SHP77 treated with DMSO at 0.1 percent for 48 hours (cell line): ENCODE measurements at regions not wholly inside any gene's neighbourhood (a gene's known extent, or its start where the extent isn't known, plus 50 kb on each side); places are given as distances from the start of the nearest gene placed in this dataset.
A peak's percentile ranks its signal among the peaks of the same experiment; 100 is the strongest.
"Not testable (repeated sequence)": the region's sequence is repeated elsewhere in the genome, so short reads cannot be mapped to it uniquely, and the experiment has no call there.

ENCODE experiments used
- DNase-seq: peaks from one replicate; lab custom pipeline; 2025; lab: John Stamatoyannopoulos, UW

GRCh38 chr7:91356915-91357314 lies 92.7 kb downstream of the FZD1 start:
- DNase-seq: no peak

DNA sequence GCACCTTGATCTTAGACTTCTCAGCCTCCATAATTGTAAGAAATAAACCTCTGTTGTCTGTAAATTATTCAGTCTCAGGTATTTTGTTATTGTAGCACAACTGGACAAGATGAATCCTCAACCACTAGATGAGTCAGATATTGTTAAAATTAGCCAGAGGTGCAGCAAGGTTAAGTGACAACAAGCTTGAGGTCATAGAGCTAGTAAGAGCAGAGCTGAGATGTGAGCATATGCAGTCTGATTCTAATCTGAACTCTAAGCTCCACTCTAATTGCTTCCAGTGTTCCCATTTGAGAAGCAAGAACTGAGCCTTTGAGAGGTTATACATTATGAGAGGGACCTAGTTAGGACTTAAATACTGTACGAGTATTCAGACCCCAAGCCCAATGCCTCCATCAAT lies 93.1 kb downstream of the FZD1 start:
- DNase-seq: no peak

DNA sequence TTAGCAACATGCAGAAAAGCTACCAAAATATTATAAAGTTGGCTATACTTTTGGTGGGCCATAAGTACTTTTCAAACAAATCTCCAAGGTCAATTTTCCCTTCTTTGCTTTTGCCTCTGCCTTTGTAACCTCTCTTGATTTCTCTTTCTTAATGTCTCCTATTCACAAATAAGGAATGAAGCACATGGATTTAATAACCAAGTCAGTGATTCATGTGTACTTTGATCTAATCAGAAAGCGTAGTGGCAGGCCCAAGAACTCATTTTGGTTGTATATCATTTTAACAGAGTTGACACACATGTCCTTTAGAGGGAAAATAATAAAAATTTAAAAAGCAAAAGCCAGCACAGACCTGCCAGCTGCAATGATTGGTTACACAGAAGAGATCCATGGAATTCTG lies 93.7 kb downstream of the FZD1 start:
- DNase-seq: no peak

GRCh38 chr7:91358303-91358702 lies 94.1 kb downstream of the FZD1 start:
- DNase-seq: no peak

GRCh38 chr7:91365097-91365496 lies 100.9 kb downstream of the FZD1 start:
- DNase-seq: not testable (repeated sequence)

DNA sequence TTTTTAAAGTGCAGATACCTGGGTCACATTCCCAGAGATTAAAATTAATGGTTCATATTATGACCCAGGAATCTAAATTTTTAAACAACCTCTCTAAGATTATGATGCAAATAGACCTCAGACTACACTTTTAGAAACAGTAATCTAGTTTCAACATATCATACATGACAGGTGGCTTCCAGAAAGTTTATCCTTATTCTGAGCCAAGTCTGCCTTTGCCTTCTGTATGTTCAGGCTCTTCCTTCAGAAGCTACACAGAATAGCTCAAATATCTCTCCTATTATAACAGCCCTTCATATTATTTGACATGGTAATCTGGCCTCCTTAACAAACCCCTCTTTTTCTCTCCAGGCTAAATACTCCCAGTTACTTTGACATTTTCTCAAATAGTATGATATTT lies 101.9 kb downstream of the FZD1 start:
- no peak for DNase-seq

DNA sequence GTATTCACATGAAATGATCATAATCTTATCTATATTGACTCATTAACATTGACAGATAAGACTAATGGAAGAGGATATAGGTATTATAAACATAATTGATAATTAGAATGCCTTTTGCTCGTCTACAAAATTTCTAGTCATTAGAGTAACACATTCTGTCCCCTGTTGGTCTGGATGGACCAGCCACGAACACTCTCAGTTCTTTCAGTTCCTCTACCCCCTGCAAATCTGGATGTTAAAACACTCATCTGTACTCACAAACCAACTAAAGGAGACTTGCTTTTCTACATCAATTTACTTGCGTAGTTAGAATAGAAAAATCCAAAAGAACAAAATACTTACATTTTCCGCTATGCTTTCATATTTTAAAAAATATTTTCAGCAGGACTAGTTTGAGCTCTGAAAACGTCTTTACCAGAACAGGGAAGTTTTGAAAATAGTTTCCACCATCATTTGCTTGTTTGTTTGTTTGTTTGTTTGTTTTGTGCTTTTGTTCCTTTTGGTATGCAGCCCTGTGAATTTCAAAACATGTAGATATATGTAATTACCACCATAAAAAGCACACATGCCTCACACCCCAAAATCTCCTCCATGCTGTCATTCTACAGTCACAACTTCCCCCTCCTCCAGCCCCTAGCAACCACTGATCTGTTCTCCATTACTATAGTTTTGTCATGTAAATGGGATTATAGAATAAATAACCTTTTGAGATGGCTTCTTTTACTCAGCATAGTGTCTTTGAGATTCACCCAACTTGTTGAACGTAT lies 103.8 kb downstream of the FZD1 start:
- no peak for DNase-seq

DNA sequence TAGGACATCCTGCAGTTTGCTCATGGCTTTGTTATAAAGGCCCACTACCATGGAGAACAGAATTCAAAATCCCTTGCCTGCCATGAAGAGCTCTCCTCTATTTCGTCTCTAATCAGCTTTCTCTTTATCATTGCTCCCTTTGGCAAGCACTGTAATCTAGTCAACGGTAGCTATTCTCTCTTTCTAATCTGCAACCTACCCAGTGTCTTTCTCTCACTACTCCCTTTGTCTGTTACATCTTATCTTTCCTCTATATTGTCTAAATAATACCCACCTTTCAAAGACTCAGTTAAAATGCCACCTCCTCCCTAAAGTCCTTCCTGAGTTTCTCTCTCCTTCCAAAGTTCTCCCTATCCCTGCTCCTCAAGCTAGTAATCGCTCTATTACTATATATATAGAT lies 108.1 kb downstream of the FZD1 start:
- no peak for DNase-seq

- DNase-seq: no peak
Observed at GRCh38 chr7:91373111-91373800, 109.0 kb downstream of the FZD1 start.

DNA sequence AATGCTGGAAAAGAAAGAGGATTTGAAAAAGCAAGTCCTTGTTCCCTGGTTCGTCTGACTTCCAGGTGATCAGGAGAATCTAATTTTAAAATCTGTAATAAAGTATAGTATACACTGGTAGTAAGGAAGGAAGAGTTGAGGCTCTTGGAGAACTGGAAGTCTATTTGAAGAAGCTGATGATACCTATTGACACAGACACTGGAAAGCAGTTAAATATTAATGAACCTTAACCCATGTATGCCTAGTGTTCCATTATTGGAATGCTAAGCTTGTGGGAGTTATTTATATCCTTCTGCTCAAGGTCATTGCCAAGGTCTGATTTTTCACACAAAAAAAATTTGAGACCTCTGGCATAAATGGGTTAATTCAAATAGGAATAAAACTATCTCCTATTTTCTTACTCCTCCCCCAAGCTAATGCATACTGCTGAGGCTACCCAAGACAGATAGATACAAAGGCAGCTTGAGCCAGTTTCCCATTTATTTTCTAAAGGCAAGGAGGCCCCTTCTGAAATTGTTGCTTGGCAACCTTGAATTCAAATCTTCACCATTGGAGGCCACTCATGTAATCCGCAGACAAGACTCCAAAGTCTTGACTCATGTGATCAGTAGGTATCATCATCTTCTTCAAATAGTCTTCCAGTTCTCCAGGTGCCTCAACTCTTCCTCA lies 110.2 kb downstream of the FZD1 start:
- DNase-seq: no peak

DNA sequence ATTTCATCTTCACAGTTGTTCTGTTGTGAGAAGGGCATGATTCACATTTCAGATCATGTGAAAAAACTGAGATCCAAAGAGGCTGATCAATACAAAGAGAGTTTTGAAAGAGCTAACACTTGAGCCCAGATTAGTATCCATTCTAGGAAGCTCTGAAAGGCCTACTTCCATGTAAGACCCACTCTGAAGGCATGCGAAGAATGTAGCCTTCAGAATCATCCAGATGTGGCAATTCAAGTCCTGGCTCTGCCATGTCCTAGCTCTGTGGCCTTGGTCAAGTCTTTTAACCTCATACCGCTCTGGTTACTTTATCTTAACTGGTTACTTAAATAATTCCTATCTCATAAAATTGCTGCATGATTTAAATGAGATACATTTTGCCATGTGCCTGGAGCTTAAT lies 111.1 kb downstream of the FZD1 start:
- no peak for DNase-seq

DNA sequence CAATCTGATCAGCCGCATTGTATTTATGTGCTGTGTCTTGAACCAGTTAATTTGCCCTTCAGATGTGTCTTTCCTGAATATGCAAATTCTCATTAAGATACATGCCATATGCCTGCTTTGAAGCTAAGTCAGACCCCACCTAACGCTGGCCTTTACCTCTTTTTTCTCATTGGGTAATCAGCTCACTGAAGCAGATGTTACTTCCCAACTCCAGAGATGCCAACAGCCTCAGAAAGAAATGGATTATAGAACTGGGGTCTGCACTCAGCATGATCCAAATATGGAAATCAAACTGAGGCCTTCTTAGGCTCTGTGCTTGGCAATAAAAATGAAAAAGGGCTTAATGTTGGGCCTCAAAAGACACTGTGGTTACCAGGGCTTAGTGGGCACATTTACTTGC lies 113.9 kb downstream of the FZD1 start:
- DNase-seq: no peak

GRCh38 chr7:91379236-91379635 lies 115.0 kb downstream of the FZD1 start:
- no peak for DNase-seq

DNA sequence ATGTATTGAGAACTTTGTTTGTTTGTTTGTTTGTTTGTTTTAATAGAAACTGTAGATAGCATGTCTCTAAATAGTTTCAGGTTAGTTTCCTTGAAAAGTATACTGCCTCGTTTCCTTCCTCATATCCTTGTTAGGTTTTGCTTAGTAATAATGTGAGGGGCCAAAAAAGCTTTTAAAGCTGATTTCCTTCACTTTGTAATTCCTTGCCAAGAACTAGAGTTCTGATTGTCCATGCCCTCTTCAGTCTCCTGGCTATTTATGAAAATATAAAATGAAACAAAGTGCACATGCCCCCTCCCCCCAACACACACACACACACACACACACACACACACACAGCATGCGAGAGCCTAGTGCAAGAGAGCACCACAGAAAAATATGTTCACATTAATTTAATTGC lies 115.8 kb downstream of the FZD1 start:
- DNase-seq: no peak

DNA sequence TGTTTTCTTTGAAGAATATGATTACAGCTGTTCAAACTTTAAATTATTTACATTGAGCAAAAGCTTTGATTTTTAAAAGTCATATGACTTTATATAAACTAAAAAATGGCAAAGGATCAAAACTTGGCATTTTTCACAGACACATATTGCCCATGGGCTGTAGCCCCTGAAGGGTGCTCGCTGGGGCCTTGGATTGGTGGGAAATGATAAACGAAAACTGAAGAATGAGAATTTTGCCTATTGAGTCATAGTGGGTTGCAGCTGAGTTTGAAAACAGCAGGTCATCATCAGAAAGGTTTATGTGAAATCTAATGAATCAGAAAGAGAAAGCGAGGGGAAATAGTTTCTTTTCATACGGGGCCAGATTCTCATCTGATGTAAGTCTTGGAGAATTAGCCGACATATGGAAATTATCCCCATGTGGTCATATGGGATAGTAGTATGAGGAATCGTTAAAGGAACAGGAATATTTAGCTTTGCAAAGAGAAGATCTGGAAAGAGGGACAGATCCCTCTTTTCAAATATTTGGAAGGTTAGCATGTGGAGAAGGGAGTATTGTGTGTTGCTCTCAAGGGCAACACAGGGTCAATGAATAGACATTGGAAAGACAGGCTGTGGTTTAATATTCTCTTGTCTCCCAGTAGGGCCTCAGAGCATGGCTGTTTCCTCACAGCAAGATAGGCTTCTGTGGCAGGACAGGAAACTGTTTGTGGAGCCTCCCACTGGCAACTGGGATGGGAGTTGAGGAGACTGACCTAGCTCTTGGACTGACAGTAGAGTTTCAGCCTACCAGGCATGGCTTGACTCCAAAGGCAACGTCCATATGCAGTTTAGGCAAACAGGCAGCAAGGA lies 119.0 kb downstream of the FZD1 start:
- DNase-seq: no peak

DNA sequence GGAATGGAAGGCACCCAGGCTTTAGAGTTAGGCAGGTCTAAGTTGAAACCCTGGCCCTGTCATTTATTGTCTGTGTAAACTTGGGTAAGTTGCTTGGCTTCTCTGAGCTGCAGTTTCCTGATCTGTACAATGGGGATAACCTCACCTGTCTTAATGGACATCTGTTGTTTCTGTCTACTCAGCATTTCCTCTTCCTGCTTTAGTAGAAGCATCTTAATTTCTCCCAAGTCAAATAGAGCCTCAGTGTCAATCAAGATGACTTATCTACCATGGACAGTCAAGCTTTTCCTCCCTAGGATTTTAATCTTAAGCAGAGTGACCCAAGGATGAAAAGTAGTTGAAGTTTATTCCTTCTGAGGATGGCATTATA lies 119.7 kb downstream of the FZD1 start:
- no peak for DNase-seq

GRCh38 chr7:91394757-91395156 lies 130.5 kb downstream of the FZD1 start:
- DNase-seq: not testable (repeated sequence)

- not testable (repeated sequence) for DNase-seq
Observed at GRCh38 chr7:91395313-91395712, 131.1 kb downstream of the FZD1 start.

- no peak for DNase-seq
Observed at GRCh38 chr7:91397096-91397495, 132.9 kb downstream of the FZD1 start.

DNA sequence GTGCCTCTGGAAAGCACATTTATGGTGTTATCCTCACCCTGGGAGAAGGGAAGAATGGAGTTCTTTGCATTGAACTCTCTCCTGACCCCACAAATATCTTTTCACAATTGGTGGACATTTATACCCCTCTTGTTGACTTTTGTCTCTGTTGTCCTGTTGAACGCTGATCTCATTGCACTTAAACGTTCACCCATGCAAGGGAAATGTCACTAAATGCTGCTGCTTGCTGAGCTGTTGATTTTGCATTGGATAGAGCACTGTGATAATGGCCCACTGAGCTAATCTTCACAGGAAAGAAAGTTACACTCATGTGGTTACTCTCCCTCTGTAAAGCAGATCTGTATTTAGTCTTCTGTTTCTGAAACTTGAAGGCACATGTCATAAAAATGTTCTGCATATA lies 133.4 kb downstream of the FZD1 start:
- peak; percentile 36 for DNase-seq

DNA sequence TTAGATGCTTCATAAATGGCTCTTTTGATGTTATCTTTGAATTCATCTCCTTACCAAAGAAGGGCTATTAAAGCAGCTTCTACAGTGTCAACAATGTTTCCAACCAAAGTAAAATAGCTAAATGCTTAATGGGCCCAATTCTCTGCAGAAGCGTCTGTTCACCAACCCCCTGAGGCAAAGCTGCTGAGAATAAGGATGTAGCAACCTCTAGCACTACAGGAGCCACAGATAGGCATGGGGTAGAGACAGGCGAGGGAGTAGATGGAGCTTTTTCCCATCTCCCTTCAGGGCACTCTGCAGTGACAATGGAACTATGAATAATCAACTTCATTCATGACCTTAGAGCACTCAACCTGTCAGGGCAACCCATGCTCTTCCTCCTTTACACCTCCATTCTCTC lies 134.1 kb downstream of the FZD1 start:
- DNase-seq: no peak

GRCh38 chr7:91405092-91405788 lies 141.0 kb downstream of the FZD1 start:
- no peak for DNase-seq
